ENCODE measurements at regions not wholly inside any gene's neighbourhood (a gene's known extent, or its start where the extent isn't known, plus 50 kb on each side); places are given as distances from the start of the nearest gene placed in this dataset.
A peak's percentile ranks its signal among the peaks of the same experiment; 100 is the strongest.

- DNase-seq (no peak), ATAC-seq (replicated peaks) (no peak)
- Mint-ChIP-seq H3K4me3 (no peak overlapping the region), H3K4me1 (ENCODE audit: low read depth in 2 of 2) (peaks cover 16 to 18% of the 10 kb centered on the region in 2 donors), H3K27ac (peak overlapping the region in 1 of 2 donors; percentile 32), H3K9me3 (no peaks in the 10 kb centered on the region), H3K27me3 (peaks cover 0 to 2% of the 10 kb centered on the region in 2 donors), H3K36me3 (ENCODE audit: insufficient read depth) (peaks cover 3% of the 10 kb centered on the region)
Measured at GRCh38 chrX:40298069-40298468, 200.3 kb upstream of the BCOR start.

- DNase-seq (no peak), ATAC-seq (replicated peaks) (no peak)
- no peaks in the 10 kb centered on the region for H3K27me3 Mint-ChIP-seq
- no peak overlapping the region for H3K4me3 Mint-ChIP-seq
- H3K4me1 Mint-ChIP-seq (ENCODE audit: low read depth in 2 of 2): no peaks in the 10 kb centered on the region
- H3K27ac Mint-ChIP-seq: no peak overlapping the region
- no peaks in the 10 kb centered on the region for H3K36me3 Mint-ChIP-seq (ENCODE audit: insufficient read depth)
- peaks cover 0 to 1% of the 10 kb centered on the region in 2 donors for H3K9me3 Mint-ChIP-seq
Measured at GRCh38 chrX:40291553-40291952, 193.8 kb upstream of the BCOR start.

GRCh38 chrX:40290517-40290916, 192.8 kb upstream of the BCOR start:
- no peak for ATAC-seq (replicated peaks)
- H3K27me3 Mint-ChIP-seq: no peaks in the 10 kb centered on the region
- H3K4me1 Mint-ChIP-seq (ENCODE audit: low read depth in 2 of 2): no peaks in the 10 kb centered on the region
- no peak for DNase-seq
- H3K36me3 Mint-ChIP-seq (ENCODE audit: insufficient read depth): no peaks in the 10 kb centered on the region
- no peak overlapping the region for H3K27ac Mint-ChIP-seq
- no peak overlapping the region for H3K4me3 Mint-ChIP-seq
- peaks cover 0 to 1% of the 10 kb centered on the region in 2 donors for H3K9me3 Mint-ChIP-seq

- ATAC-seq (replicated peaks) (no peak), DNase-seq (no peak)
- H3K9me3 Mint-ChIP-seq: peaks cover 5 to 7% of the 10 kb centered on the region in 2 donors
- no peak overlapping the region for H3K27ac Mint-ChIP-seq
- no peaks in the 10 kb centered on the region for H3K27me3 Mint-ChIP-seq
- no peaks in the 10 kb centered on the region for H3K36me3 Mint-ChIP-seq (ENCODE audit: insufficient read depth)
- no peak overlapping the region for H3K4me3 Mint-ChIP-seq
- H3K4me1 Mint-ChIP-seq (ENCODE audit: low read depth in 2 of 2): peaks cover 12 to 13% of the 10 kb centered on the region in 2 donors
Measured at GRCh38 chrX:40285876-40286275, 188.1 kb upstream of the BCOR start.

GRCh38 chrX:40284852-40285251, 187.1 kb upstream of the BCOR start:
- Mint-ChIP-seq H3K9me3 (peaks cover 4 to 7% of the 10 kb centered on the region in 2 donors), H3K36me3 (ENCODE audit: insufficient read depth) (no peaks in the 10 kb centered on the region), H3K27me3 (no peaks in the 10 kb centered on the region), H3K4me3 (no peak overlapping the region), H3K4me1 (ENCODE audit: low read depth in 2 of 2) (peaks cover 12 to 13% of the 10 kb centered on the region in 2 donors), H3K27ac (no peak overlapping the region)
- no peak for DNase-seq
- ATAC-seq (replicated peaks): no peak

- peaks cover 4 to 7% of the 10 kb centered on the region in 2 donors for H3K9me3 Mint-ChIP-seq
- H3K36me3 Mint-ChIP-seq (ENCODE audit: insufficient read depth): peaks cover 2% of the 10 kb centered on the region
- ATAC-seq (replicated peaks): no peak
- no peak overlapping the region for H3K4me3 Mint-ChIP-seq
- H3K27me3 Mint-ChIP-seq: no peaks in the 10 kb centered on the region
- H3K27ac Mint-ChIP-seq: no peak overlapping the region
- DNase-seq: no peak
- H3K4me1 Mint-ChIP-seq (ENCODE audit: low read depth in 2 of 2): peaks cover 20% of the 10 kb centered on the region in 2 donors
Measured at GRCh38 chrX:40283981-40284380, 186.2 kb upstream of the BCOR start.

GRCh38 chrX:40282946-40283660, 185.3 kb upstream of the BCOR start:
- peaks cover 21 to 28% of the 10 kb centered on the region in 2 donors for H3K4me1 Mint-ChIP-seq (ENCODE audit: low read depth in 2 of 2)
- H3K9me3 Mint-ChIP-seq: peaks cover 4 to 7% of the 10 kb centered on the region in 2 donors
- H3K36me3 Mint-ChIP-seq (ENCODE audit: insufficient read depth): peaks cover 10% of the 10 kb centered on the region
- no peaks in the 10 kb centered on the region for H3K27me3 Mint-ChIP-seq
- ATAC-seq (replicated peaks): no peak
- H3K4me3 Mint-ChIP-seq: no peak overlapping the region
- H3K27ac Mint-ChIP-seq: no peak overlapping the region
- DNase-seq: no peak

GRCh38 chrX:40282348-40282747, 184.6 kb upstream of the BCOR start:
- Mint-ChIP-seq H3K27ac (peak overlapping the region in 1 of 2 donors; percentile 82), H3K27me3 (no peaks in the 10 kb centered on the region)

GRCh38 chrX:40281336-40282005, 183.7 kb upstream of the BCOR start:
- H3K9me3 Mint-ChIP-seq: peaks cover 4 to 7% of the 10 kb centered on the region in 2 donors
- ATAC-seq (replicated peaks): peak; percentile 41
- DNase-seq: no peak
- no peaks in the 10 kb centered on the region for H3K27me3 Mint-ChIP-seq
- peak overlapping the region; percentile 82 to 85 for H3K27ac Mint-ChIP-seq
- H3K36me3 Mint-ChIP-seq (ENCODE audit: insufficient read depth): peaks cover 10% of the 10 kb centered on the region
- H3K4me1 Mint-ChIP-seq (ENCODE audit: low read depth in 2 of 2): peaks cover 21 to 31% of the 10 kb centered on the region in 2 donors
- H3K4me3 Mint-ChIP-seq: peak overlapping the region; percentile 38 to 58

More at GRCh38 chrX:40282348-40282747, 184.6 kb upstream of the BCOR start:
- Mint-ChIP-seq H3K4me3 (no peak overlapping the region), H3K4me1 (ENCODE audit: low read depth in 2 of 2) (peaks cover 21 to 31% of the 10 kb centered on the region in 2 donors), H3K9me3 (peaks cover 4 to 7% of the 10 kb centered on the region in 2 donors), H3K36me3 (ENCODE audit: insufficient read depth) (peaks cover 10% of the 10 kb centered on the region)
- DNase-seq (no peak), ATAC-seq (replicated peaks) (no peak)

- ATAC-seq (replicated peaks) (no peak), DNase-seq (no peak)
- peaks cover 21 to 31% of the 10 kb centered on the region in 2 donors for H3K4me1 Mint-ChIP-seq (ENCODE audit: low read depth in 2 of 2)
- H3K36me3 Mint-ChIP-seq (ENCODE audit: insufficient read depth): peaks cover 10% of the 10 kb centered on the region
- H3K9me3 Mint-ChIP-seq: peaks cover under 1% of the 10 kb centered on the region in 2 donors
- H3K27me3 Mint-ChIP-seq: no peaks in the 10 kb centered on the region
- peak overlapping the region; percentile 95 to 96 for H3K27ac Mint-ChIP-seq
- H3K4me3 Mint-ChIP-seq: no peak overlapping the region
Measured at GRCh38 chrX:40279762-40280161, 182.0 kb upstream of the BCOR start.

GRCh38 chrX:40279091-40279430, 181.3 kb upstream of the BCOR start:
- ATAC-seq (replicated peaks) (peak; percentile 1), DNase-seq (no peak)
- peaks cover 10% of the 10 kb centered on the region for H3K36me3 Mint-ChIP-seq (ENCODE audit: insufficient read depth)
- H3K9me3 Mint-ChIP-seq: no peaks in the 10 kb centered on the region
- H3K27ac Mint-ChIP-seq: peak overlapping the region; percentile 95 to 96
- H3K27me3 Mint-ChIP-seq: no peaks in the 10 kb centered on the region
- H3K4me3 Mint-ChIP-seq: peak overlapping the region; percentile 57 to 60
- H3K4me1 Mint-ChIP-seq (ENCODE audit: low read depth in 2 of 2): peaks cover 21 to 31% of the 10 kb centered on the region in 2 donors

- H3K36me3 Mint-ChIP-seq (ENCODE audit: insufficient read depth): peaks cover 10% of the 10 kb centered on the region
- peak overlapping the region; percentile 95 to 96 for H3K27ac Mint-ChIP-seq
- H3K4me3 Mint-ChIP-seq: peak overlapping the region; percentile 57 to 60
- no peaks in the 10 kb centered on the region for H3K27me3 Mint-ChIP-seq
- ATAC-seq (replicated peaks): peak; percentile 80
- H3K9me3 Mint-ChIP-seq: no peaks in the 10 kb centered on the region
- H3K4me1 Mint-ChIP-seq (ENCODE audit: low read depth in 2 of 2): peaks cover 21 to 31% of the 10 kb centered on the region in 2 donors
- peak; percentile 47 to 66 (median 63) for DNase-seq
Measured at GRCh38 chrX:40278340-40279090, 180.8 kb upstream of the BCOR start.

GRCh38 chrX:40277672-40278071, 179.9 kb upstream of the BCOR start:
- H3K27me3 Mint-ChIP-seq: no peaks in the 10 kb centered on the region
- peaks cover 21 to 31% of the 10 kb centered on the region in 2 donors for H3K4me1 Mint-ChIP-seq (ENCODE audit: low read depth in 2 of 2)
- H3K27ac Mint-ChIP-seq: peak overlapping the region; percentile 95 to 96
- no peak overlapping the region for H3K4me3 Mint-ChIP-seq
- H3K9me3 Mint-ChIP-seq: no peaks in the 10 kb centered on the region
- ATAC-seq (replicated peaks) (no peak), DNase-seq (no peak)
- H3K36me3 Mint-ChIP-seq (ENCODE audit: insufficient read depth): peaks cover 10% of the 10 kb centered on the region

Measured in effector memory CD8-positive, alpha-beta T cell (primary cell).